Globus pallidus (tissue), 1 donor: ENCODE measurements at regions not wholly inside any gene's neighbourhood (a gene's known extent, or its start where the extent isn't known, plus 50 kb on each side); places are given as distances from the start of the nearest gene placed in this dataset.
"Not testable (repeated sequence)": the region's sequence is repeated elsewhere in the genome, so short reads cannot be mapped to it uniquely, and the experiment has no call there.

ENCODE experiments used
- DNase-seq: peaks from one replicate; pipeline ENCODE4 v3.0.0-alpha.2; 2015; ENCODE audit warnings: low spot score

DNA sequence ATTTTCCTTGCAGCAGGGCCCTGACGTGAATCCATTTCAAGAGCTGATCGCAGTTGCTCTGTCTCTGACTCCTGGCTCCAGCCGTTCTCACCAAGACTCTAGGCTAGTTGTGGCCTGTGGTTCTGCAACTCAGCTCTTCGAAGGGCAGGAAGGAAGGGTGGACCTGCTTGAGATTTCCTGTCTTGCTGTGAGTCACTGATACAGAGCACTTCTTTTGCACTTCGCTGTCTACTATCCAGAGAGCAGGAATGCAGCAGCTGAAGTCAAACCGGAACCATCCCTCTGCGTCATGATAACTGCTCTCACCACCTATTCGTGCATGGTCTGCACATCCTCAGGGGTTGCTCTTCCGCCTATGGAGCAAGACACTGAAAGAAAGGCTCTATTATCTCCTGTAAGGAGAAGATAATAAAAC, 59.7 kb downstream of the RAP2B start:
- DNase-seq, result peak; percentile 63

DNA sequence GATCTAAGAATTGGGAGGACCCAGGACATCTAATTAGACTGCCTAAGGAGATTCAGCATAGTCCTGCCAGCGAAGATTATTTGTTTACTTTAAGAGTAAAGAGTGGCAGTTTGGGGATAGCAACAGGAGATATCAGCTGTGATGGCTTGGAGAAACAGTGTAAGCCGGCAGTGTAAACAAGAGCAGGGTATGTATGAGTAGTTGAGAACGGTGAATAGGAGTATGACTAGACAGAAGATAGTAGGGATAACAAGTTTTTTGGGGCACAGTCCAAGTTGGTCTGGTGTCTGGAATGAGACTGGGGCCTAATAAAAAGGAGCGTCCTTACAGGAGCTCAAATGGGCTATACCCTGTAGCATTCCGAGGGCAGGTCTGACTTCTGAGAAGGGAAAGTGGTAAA, 64.9 kb downstream of the RAP2B start:
- DNase-seq, result not testable (repeated sequence)

DNA sequence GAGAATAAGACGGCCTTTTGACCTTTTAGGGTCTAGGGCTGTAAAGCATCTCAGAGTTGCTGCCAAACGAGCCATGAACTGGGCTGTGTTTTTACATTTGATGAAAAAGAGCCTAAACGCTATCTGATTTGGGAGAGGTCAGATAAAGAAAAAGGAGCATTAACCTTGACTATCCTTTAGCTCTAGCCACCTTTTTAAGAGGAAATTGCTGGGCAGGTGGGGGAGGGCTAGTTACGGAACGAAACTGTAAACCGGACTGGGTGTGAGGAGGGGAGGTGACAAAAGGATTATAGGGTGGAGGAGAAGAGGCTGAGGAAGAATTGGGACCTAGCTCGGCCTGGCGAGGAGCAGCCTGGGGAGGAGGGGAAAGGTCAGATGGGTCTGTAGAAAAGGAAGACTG, 68.4 kb downstream of the RAP2B start:
- not testable (repeated sequence) for DNase-seq

DNA sequence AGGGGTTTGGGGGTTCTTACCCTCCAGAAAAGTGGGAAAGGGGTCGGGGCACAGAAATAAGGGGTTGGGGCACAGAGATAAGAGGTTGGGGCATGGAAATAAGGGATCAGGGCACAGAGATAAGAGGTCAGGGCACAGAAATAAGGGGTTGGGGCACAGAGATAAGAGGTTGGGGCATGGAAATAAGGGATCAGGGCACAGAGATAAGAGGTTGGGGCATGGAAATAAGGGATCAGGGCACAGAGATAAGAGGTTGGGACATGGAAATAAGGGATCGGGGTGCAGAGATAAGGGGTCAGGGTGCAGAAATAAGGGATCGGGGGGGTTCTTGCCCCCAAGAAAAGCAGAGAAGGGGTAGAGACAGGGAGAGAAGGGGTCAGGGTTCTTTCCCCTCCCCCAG, 69.2 kb downstream of the RAP2B start:
- not testable (repeated sequence) for DNase-seq

DNA sequence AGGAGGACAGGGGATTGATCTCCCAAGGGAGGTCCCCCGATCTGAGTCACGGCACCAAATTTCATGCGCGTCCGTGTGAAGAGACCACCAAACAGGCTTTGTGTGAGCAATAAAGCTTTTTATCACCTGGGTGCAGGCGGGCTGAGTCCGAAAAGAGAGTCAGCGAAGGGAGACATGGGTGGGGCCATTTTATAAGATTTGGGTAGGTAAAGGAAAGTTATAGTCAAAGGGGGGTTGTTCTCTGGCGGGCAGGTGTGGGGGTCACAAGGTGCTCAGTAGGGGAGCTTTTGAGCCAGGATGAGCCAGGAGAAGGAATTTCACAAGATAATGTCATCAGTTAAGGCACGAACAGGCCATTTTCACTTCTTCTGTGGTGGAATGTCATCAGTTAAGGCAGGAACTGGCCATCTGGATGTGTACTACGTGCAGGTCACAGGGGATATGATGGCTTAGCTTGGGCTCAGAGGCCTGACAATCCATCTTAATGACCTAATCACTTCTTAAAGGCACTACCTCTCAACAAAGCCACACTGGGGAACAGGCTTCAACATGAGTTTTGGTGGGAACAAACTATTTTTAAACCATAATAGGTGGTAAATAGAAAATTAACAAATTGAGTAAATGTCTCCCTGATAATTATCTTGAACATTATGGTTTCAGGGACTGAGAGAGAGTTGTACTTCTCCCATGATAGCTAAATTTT, 70.2 kb downstream of the RAP2B start:
- DNase-seq, result not testable (repeated sequence)

DNA sequence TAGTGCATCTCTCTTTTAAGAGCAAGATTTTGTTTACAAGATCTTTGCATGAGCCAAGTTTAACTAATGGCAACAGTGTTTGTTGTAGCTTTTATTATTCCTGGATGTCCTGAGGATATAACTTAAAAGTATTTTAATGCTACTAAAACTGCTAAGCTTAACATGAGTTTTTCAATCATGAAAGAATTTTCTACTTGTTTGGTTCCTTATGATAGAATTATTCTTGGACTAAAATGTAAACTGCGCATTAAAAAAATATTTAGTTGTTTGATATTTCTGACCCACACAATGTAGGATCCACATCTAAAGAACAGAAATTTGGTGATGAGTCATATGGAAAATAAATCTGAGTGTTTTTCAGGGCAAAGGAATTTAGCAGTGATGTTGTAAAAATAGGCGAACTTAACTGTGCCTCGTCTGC, 70.8 kb downstream of the RAP2B start:
- DNase-seq, result no peak

DNA sequence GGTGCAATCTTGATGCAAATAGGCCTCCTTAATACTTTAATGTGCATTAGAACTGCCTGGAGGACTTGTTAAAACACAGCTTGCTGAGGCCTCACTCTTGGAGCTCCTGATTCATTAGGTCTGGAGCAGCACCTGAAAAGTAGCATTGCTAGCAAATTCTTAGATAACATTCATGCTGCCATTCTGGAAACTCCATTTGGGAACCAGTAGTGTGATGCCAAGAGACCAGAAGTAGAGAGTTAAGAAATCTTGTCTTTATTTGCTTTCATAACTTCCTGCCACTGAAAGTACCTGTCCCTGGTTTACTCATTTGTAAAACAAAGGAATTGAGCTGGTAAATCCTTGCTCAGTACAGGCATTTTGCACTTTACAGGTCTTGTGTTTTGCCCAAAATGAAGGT, 72.0 kb downstream of the RAP2B start:
- DNase-seq, result no peak

DNA sequence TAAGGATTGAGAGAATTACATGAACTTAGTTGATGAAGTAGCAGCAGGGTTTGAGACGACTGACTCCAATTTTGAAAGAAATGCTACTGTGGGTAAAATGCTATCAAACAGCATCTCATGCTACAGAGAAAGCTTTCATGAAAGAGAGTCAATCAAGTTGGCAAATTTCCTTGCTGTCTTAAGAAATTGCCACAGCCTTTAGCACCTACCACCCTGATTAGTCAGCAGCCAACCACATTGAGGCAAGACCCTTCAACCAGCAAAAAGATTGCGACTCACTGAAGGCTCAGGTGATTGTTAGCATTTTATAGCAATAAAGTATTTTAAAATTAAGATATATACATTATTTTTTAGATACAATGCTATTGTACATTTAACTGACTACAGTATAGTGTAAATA, 80.9 kb downstream of the RAP2B start:
- no peak for DNase-seq

DNA sequence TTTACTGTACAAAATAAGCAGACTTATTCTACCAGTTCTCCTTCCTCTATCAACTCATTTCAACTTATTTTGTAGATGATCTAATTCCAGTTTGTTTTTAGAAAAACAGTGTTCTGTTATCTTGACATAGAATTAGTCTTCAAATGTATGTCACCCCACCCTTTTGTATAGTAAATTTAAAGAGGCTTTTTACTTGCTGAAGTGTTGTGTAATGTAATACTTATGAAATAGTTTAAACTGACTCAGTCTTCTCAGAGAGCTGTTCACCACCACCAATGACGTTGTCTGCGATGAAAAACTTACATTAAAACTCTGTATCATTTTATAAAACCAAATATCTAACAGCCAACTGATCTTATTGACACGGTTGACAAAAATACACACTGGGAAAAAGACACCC, 82.9 kb downstream of the RAP2B start:
- DNase-seq, result no peak

DNA sequence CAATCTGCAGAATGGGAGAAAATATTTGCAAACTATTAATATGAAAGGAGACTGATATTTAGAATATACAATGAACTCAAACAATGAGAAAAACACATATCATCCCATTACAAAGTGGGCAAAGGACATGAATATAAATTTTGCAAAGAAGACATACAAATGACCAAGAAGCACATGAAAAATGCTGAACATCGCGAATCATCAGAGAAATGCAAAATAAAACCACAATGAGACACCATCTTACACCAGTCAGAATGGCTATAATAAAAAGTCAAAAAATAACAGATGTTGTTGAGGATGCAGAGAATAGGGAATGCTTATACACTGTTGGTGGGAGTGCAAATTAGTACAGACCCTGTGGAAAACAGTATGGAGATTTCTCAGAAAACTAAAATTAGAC, 83.6 kb downstream of the RAP2B start:
- DNase-seq, result no peak

DNA sequence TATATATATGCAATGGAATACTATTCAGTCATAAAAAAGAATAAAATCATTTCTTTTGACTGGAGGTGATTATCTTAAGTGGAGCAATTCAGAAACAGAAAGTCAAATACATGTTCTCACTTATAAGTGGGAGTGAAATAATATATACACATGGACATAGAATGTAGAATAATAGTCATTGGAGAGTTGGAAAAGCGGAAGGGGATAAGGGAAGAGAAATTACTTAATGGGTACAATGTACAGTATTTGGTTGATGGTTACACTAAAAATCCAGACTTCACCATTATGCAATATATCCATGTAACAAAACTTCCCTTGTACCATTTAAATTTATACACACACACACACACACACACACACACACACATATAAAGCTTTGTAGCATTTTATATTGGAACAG, 84.3 kb downstream of the RAP2B start:
- DNase-seq, result no peak

DNA sequence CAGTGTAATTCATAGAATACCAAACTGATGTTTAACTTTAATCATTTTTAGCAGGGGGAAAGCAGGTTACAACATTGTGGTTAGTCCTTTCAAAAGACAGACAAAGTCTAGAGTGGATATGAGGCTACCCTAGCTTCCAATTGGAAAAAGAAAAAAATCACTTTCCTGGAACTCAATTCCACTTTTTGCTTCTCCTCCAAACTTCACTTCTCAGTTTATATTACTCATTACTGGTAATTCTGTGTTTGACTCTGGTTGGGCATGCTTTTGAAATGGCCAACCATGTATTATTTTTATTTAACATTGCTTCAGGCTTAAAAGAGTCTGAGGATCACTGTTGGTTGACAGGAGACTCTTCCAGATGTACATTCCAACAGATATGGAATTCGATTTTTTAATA, 84.8 kb downstream of the RAP2B start:
- no peak for DNase-seq

DNA sequence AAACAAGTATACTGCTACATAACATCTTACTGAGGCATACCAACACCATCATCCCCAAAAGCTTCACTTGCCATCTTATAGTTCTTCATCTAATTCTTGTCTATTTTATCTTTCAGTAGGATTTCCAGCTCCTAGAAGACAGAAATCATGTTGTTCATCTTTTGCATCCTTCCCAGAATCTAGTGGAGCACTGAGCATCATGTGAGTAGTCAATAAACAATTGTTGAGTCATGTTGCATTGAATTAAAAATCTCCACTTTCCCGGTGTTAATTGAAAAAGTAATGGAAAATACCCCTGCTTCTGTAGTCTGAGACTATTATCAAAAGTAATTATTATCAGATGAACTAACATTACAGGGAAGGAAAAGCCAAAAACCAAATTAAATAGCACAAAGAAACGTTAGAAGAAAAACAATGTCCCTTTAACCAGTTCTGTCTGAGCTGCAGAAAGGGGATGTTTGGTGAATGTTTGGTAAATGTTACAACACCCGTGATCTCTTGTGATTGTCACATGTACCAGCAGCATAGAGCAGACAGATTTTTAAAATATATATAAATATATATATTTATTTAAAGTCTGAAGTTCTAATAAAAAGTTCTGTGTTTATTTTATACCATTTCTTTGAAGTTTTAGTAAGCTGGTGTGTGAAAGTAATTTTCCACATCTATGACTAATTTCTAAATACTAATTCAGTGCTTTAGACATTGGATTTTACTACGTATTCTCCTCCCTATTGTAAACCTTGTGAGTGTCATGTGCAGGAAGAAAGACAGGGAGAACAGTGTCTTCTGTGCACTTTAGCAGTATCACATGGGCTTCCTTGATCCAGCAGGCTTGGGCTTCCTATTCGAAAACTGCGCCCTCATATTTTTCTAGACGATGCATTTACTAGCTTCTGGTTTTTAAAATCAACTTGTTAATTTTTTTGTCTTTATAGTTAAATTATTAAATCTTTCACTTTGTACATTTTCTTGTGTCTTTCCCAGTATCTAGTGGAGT, 85.6 kb downstream of the RAP2B start:
- DNase-seq, result peak; percentile 21

DNA sequence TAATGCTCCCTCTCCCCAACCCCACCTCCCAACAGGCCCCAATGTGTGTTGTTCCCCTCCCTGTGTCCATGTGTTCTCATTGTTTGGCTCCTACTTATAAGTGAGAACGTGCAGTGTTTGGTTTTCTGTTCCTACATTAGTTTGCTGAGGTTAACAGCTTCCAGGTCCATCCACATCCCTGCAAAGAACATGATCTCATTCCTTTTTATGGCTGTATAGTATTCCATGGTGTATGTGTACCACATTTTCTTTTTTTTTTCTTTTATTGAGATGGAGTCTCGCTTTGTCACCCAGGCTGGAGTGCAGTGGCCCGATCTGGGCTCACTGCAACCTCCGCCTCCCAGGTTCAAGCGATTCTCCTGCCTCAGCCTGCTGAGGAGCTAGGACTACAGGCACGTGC, 86.8 kb downstream of the RAP2B start:
- DNase-seq, result not testable (repeated sequence)

DNA sequence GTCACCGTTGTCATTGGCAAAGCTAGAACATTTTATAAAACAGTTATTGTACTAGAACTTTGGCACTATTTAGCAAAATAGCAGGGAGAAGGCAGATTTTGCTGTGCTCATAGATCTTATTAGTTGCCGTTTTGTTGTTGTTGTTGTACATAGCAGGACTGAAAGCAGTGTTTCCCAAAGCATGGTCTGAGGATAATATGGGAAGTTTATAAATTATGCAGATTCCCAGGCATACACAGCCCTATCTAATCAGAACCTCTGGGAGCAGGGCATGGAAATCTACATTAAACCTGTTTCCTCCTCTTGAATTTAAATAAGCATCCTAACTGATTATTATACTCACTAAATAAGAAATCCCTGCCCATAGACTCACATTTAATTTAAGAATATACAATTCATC, 87.9 kb downstream of the RAP2B start:
- no peak for DNase-seq

DNA sequence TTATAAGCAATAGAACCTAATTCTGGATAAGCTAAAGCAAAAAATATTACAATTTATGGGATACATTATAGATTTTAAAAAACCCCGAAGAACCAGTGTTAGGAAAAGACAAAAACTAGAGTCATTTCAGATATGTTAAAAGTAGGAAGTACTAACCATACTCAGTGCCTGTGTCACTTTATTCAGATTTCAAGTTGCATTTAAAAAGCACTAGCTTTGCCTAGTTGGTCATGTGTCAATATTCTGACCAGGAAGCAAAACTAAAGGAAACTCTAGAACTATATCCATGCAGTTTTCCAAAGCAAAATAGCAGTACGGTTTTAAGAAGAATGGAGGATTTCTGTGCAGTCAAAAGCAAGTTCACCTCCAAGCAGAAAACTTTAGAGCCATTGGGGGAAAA, 88.4 kb downstream of the RAP2B start:
- DNase-seq, result no peak

DNA sequence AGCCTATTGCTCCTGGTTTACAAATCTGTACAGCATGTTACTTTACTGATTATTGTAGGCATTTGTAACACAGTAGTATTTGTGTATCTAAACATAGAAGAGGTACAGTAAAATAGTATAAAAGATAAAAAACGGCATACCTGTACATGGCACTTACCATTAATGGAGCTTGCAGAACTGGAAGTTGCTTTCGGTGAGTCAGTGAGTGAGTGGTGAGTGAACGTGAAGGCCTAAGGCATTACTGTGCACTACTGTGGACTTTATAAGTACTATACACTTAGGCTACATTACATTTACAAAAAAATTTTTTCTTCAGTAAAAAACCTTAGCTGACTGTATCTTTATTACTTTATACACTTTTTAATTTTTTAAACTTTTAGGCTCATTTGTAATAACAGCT, 90.9 kb downstream of the RAP2B start:
- no peak for DNase-seq

DNA sequence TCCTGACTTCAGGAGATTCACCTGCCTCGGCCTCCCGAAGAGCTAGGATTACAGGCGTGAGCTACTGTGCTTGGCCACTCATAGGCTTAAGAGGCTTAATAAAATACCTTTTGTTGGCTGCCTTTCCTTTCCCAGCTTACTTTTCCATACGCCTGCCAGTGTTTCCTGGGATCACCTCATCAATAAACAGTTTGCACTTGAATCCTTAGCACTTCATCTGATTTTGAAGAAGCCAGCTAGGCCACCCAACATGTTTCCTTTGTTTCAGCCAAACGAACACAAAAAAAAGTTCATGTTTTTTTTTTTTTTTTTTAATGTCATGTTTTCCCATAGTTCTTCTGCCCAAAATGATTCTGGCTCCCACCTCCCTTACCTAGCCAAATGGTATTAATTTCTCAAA, 92.3 kb downstream of the RAP2B start:
- DNase-seq, result no peak

DNA sequence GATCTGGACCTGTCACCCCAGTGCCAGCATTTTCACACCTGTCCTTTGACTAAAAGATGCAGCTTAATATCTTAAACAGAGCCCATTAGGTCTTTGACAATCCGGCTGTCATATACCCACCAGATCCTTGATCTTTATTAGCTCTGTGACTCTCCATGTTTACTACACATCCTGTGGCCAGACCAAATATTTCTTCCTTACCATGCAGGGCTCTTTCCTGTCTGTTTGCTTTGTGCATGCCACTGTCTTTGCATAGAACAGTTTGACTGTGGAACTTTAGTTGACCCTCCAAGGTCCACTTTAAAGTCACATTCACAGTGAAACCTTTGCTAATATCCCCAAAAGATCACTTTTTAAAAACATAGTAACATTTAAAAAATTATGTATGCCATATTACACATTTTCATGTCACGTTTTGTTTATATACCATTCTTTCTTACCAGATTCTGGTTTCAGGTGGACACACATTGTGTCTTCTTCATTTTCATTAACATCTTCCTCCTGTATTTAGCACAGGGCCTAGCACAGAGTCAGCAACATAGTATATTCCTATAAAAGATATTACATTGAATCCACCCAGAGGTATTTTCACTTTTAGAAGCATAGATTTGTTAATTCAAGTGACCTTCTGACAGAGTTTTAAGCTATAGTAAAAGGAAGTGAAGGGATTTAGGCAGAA, 95.8 kb downstream of the RAP2B start:
- DNase-seq, result no peak

DNA sequence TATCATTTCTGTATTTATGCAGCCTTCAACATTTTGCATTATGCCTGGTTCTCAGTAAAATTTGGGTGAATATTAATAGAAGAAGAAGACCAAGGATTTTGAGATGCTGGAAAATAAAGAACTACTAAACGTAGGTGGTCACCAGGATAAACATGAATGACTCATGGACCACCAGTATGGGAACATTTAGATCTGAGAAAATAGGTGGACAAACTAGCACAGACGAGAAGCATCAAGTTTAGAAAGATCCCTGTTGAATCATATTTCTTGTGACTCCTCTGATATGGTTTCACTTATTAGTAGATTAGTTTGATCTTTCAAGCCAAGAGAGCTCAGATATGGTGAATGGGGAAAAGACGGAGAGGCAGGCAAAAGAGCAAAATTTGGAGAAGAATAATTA, 97.9 kb downstream of the RAP2B start:
- no peak for DNase-seq

DNA sequence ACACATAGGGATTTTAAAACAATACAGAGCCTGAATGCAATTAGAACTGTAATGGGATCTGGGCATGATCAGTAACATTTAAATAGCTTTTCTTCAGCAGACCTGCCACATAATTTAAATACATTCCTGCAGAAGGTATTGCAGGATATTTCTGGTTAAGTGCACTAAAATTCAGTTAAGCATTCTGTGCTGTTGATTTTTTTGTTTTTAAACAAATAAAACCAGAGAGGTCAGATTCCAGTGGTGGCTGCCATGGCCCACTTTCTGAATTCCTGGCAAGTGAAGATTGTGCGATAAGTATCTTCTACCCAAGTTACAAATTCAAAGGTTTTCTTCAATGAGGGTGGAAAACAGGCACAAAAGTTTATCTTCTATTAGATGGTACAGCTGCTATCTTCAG, 98.7 kb downstream of the RAP2B start:
- no peak for DNase-seq

DNA sequence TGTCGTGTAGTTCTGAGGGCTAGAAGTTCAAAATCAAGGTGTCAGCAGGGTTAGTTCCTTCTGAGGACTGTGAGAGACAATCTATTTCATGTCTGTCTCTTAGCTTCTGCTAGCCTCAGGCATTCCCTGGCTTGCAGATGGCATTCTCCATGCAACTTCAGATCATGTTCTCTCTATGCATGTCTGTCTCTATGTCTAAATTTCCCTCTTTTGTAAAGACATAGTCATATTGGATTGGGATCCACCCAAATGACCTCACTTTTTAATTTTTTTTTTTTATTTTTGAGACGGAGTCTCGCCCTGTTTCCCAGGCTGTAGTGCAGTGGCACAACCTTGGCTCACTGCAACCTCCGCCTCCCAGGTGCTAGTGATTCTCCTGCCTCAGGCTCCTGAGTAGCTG, 104.6 kb downstream of the RAP2B start:
- DNase-seq, result no peak
